Epidermal melanocyte (primary cell): ENCODE measurements at regions not wholly inside any gene's neighbourhood (a gene's known extent, or its start where the extent isn't known, plus 50 kb on each side); places are given as distances from the start of the nearest gene placed in this dataset.

Experiments
- DNase-seq: peaks from one replicate; pipeline ENCODE4 v3.0.0; 2011; ENCODE audit warnings: low spot score; ENCODE audit not compliant: insufficient read length

GRCh38 chr2:19684516-19684915 lies 217.3 kb downstream of the TTC32 start:
- no peak for DNase-seq

DNA sequence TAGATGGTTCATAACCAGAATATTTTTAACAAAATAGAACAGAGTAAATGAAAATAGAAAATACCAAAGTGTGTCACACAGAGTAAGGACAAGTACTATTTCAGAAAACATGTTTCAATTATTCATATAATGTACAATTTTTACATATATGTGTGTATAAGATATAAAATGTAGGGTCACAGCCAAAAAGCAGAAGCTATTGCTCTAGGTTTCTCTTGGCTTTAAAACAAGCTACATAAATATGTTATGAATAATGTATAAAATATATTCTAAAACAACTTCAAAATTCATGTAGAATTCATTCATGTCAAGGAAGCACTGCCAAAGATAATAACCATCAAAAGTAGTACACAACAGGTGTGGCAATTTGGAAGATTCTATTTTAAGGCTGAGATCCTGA lies 218.2 kb downstream of the TTC32 start:
- DNase-seq = no peak

GRCh38 chr2:19682493-19682892 lies 219.3 kb downstream of the TTC32 start:
- no peak for DNase-seq

DNA sequence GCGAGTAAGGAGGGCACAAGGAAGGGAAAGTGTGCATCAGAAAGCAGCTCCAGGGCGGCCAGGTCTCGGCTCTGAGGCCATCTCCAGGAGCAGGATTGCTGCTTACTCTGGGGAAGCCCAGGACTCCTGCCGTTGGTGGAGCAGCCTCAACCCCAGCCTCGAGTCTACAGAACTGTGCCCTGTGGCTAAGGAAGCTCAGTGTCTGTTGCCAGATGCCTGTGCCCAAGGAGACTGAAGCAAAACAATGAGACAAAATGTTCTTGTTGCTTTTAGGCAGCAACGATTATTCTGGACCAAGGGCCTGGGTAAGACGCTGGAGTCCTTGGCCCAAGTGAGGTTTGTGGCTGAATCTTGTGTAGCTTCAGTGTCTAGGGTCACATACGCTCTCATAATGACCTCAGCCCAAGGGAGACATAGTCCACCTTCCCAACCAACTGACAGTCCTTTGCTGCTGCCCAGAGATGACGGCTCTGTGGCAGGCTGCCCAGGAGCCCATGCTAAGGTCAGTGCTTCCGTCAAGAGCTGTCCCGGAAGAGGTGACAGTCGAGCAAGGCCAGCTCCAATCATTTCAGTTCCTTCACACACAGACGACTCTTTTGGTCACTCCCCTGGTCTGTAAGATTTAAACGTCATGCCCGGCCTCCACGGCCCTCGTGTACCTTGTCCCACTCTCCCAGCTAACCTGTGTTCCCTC lies 223.8 kb downstream of the TTC32 start:
- no peak for DNase-seq

DNA sequence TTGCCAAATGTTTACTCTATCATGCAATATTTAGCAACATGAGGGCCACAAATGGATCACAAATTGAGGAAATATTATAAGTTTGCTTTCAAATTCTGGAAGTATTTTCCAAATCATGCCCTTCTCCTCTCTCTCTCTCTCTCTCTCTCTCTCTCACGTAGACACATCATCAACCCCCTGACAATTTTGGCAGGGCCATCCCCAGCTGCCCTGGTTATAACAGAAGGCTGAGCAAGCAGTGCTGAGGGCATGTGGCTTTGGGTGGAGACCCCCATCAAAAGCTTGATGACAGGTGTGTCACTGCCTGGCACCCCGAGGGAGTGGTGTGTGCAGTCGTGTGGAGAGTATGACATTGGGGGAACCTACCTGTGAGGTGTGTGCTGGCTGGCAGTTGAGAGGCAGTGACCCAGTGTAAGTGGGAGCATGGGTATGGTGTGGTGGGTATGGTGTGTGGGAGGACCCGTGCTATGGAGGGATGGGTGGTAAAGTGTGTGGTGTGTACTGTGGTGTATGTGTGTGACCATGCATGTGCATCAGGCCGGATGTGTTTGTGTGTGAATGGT lies 224.5 kb downstream of the TTC32 start:
- DNase-seq = no peak

GRCh38 chr2:19676770-19677169 lies 225.0 kb downstream of the TTC32 start:
- DNase-seq = no peak

- DNase-seq = no peak
These were observed 225.8 kb downstream of the TTC32 start for GRCh38 chr2:19675856-19676460.

DNA sequence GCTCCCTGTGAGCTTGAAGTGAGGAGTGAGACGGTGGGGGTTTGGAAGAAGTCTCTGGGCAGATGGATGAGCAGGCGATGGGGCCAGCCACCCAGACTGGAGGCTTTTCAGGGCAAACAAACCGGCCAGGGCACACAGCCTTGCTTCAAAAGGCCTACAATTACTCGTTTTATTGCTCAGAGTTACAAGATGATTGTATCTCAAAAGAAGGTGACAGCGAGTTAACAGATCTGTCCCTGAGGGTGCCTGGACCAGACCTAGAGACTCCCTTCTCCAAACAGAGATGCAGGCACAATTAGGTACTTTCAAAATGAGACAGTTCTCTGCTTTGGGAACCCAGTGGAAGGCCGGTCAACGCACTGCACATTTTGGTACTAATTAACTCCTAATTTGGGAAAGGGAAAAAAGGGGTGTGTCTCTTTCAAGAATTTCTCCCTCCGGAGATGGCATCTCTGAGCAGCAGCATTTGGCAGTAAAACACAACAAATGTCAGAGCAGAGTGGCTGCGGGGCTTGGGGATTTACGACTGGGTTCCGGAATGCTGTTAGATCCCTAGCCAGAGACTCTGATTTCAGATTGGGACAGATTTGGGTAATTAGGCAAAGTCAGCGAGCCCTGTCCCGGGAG lies 226.7 kb downstream of the TTC32 start:
- DNase-seq = no peak

DNA sequence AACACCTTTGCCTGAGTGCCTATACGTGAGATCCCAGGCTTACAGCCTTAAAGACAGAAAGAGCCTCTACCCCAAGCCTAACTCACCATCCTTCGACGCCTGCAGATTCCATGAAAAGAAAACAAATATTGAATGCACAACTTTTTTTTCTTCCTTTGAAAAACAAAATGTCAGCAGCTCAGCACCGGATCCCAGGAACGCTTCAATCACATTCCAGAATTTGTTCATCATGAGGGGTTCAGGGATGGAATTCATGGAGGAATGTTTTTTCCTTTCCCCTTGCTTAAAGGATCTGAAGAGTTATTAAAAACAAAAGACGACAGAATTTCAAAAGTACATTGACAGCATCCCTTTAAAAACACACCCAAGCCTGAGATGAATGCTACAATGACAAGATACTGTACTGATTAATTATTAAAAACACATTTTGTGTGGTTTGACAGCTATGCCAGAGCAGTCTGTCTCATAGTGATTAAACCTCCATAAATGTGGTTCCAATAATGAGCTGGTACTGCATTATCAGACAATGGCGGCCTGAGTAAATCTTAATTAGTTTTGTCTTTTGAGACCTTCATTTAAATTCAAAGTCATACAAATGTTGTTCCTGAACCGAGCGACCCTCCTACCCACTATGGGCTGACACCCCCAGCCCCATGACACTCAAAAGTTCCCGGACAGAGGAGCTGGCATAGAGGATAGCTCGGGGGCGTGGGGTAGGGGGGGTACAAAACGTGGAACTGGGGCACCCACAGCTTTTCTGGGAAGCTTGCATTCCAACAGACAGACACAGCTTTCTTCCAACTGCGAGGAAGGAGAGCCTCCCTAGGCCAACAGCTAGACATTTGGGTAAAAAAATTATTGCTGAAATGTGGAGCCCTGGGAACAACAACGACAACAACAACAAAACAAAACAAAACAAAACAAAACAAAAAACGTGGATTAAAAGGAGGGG lies 227.5 kb downstream of the TTC32 start:
- no peak for DNase-seq

DNA sequence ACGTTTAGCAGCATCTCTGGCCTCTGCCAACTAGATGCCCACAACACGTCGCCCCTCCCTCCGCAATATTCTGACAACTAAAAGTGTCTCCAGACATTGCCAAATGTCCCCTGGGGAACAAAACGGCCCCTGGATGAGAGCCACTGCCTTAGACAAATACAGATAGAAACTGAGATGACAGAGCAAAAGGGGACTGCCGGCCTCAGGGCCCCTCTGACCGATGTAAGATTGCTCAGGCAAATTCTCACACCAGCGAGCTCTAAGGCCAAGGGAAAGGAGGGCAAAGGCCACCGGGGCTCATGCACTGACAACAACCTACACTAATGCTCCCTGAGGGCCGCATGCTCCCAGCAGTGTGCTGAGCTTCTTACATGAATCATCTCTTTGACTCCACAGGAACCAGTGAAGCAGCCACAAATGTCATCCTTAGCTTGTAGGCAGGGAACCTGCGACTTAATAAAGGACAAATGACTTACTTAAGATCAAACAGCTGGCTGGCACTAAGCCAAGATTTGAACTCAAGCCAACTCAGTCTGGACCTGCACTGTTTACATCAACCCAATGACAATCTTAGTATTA lies 228.5 kb downstream of the TTC32 start:
- no peak for DNase-seq

GRCh38 chr2:19671916-19672315 lies 229.9 kb downstream of the TTC32 start:
- DNase-seq = no peak

DNA sequence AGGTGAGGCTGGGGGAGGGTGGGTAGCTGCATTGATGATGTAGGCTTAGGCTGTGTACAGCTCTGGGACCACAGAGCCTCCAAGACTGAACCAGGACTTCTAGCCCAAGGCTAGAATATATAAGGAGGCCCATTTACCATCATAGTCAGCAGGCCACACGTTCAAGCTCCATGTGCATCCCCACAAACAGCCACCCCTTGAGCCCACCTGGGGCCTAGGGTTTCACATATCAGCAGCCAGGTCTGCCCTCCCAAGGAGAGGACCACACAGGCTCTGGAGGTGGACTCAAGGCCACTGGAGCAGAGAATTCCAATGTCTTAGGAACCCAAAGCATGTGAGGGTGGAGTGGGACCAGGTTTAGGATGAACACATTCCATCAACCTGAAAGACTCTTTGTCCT lies 230.5 kb downstream of the TTC32 start:
- DNase-seq = no peak

DNA sequence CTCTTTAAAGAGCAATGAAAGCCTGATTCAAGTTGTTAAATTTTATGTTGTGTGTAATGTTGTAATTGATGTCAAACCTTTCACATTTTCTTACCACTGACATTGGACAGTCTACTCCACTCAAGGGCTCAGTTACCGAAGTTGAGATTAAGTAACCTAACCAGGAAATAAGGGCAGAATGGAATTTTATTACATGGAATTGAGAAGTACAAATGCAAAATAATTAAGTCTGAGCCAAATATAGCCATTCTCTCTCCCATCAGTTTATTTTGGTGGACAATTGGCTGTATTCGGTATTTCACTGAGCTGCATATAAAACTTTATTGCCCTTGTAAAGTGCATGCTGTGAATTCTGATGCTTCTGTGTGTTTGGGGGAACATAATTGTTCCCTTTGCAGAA lies 231.5 kb downstream of the TTC32 start:
- DNase-seq = no peak

DNA sequence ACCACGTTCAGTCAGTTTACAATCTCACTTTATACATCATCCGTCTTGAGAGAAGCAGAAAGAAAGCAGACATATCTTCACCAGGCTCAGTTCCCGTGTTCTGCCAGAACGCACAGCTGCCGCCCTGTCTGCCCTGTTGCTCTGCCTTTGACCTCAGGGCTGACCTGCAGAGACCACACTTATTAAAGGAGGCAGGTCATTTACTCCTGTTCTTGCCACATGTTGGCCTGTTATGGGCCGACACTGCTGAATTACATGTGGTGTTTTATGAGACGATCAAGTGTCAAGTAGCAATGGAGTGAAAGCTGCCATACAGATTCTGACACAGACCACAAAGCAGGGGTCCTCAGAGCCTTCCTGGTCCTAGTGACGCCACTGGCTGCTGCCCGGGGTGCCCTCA lies 232.2 kb downstream of the TTC32 start:
- no peak for DNase-seq

- DNase-seq = no peak
These were observed 232.7 kb downstream of the TTC32 start for GRCh38 chr2:19669126-19669525.

DNA sequence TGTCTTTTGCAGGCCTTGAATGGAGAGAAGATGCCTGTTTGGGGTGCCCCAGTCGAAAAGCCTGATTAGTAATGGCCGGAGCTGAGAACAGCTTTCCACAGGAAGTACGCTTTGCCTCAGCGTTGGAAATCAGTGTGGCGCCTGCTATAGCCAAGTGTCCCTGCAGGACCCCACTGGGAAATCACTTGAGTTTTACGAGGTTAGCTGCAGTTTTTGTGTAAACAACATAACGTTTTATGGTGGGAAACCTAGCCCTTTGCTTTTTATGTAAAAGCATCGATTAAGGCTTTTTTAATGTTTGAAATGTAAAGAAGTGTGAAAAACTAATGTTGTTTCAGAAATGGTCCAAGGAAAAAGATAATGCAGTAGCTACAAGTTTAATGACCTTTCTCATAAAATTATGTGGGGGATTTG lies 234.2 kb downstream of the TTC32 start:
- no peak for DNase-seq

- no peak for DNase-seq
These were observed 234.7 kb downstream of the TTC32 start for GRCh38 chr2:19667085-19667484.

- no peak for DNase-seq
These were observed 237.1 kb downstream of the TTC32 start for GRCh38 chr2:19664646-19665045.

GRCh38 chr2:19659024-19659792 lies 242.6 kb downstream of the TTC32 start:
- DNase-seq = no peak

- DNase-seq = no peak
These were observed 245.8 kb downstream of the TTC32 start for GRCh38 chr2:19656011-19656410.
